Calu3 (cell line): ENCODE measurements at regions not wholly inside any gene's neighbourhood (a gene's known extent, or its start where the extent isn't known, plus 50 kb on each side); places are given as distances from the start of the nearest gene placed in this dataset.

Experiments
- BruUV-seq: library from RNA; stranded (reverse); fragments of 400-500 nt; replicated peaks from 2 replicates; lab custom pipeline; 2021; lab: Mats Ljungman, UMichigan
- CTCF ChIA-PET: fragments of 300-600 bp; sonication (Branson Sonifier 250); formaldehyde crosslinking; loops from one replicate; lab custom pipeline; 2022; ENCODE audit warnings: antibody characterized with exemption; lab: Charles Lee
- DNase-seq: peaks from one replicate; pipeline ENCODE4 v3.0.0; 2022
- H3K27ac Mint-ChIP-seq: one replicate; pipeline ENCODE4 v1.8.0; 2022; ENCODE audit warnings: mixed read lengths; ENCODE audit not compliant: unreplicated experiment
- H3K27me3 Mint-ChIP-seq: one replicate; pipeline ENCODE4 v1.8.0; 2022; ENCODE audit warnings: mixed read lengths; ENCODE audit not compliant: unreplicated experiment
- H3K36me3 Mint-ChIP-seq: one replicate; pipeline ENCODE4 v1.8.0; 2022; ENCODE audit warnings: mild to moderate bottlenecking, moderate library complexity, mixed read lengths; ENCODE audit not compliant: insufficient read depth, unreplicated experiment
- H3K4me1 Mint-ChIP-seq: one replicate; pipeline ENCODE4 v1.8.0; 2022; ENCODE audit warnings: mild to moderate bottlenecking, low read depth, mixed read lengths; ENCODE audit not compliant: unreplicated experiment
- H3K4me3 Mint-ChIP-seq: one replicate; pipeline ENCODE4 v1.8.0; 2022; ENCODE audit warnings: mild to moderate bottlenecking, low read depth, moderate library complexity, mixed read lengths; ENCODE audit not compliant: unreplicated experiment
- H3K9me3 Mint-ChIP-seq: one replicate; pipeline ENCODE4 v1.8.0; 2022; ENCODE audit warnings: low read depth, mixed read lengths; ENCODE audit not compliant: unreplicated experiment
- intact Hi-C: fragments of 100-400 bp; cut with micrococcal nuclease; formaldehyde crosslinking; loops from one replicate; pipeline ENCODE4 v1.10.0; 2022; ENCODE audit not compliant: unreplicated experiment
- TF ChIP-seq, protein P1 (sequence below): fragments of 200-600 bp; IDR thresholded peaks from one replicate; pipeline ENCODE4 v1.8.0; 2022; ENCODE audit warnings: antibody characterized with exemption; ENCODE audit not compliant: unreplicated experiment

DNA sequence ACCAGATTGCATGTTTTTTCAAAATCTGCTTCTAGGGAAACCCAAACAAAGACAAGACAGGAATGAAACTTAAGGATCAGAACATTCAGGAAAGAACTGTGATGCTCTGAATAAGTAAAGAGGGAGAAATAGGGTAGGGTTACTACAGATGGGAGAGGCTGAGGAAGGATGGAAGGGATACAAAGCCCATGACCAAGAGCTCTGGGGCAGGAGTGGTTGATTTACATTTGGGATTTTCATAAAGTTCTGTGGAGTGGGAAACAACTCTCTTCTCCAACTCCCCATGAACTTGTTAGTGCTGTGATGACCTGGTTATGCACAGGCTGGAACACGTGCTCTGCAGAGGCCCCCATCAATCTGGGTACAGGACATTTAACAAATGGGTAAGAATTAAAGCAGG is 216.0 kb upstream of the KLF14 start:
- Mint-ChIP-seq H3K4me1 (peaks cover 19% of the 10 kb centered on the region), H3K9me3 (peaks cover 3% of the 10 kb centered on the region), H3K36me3 (peaks cover 6% of the 10 kb centered on the region), H3K4me3 (no peak overlapping the region), H3K27ac (no peak overlapping the region), H3K27me3 (no peaks in the 10 kb centered on the region)
- CTCF ChIA-PET, result no interaction called here
- intact Hi-C loops, result no loop called here
- BruUV-seq, result no TSS peak
- TF ChIP-seq, protein P1, sequence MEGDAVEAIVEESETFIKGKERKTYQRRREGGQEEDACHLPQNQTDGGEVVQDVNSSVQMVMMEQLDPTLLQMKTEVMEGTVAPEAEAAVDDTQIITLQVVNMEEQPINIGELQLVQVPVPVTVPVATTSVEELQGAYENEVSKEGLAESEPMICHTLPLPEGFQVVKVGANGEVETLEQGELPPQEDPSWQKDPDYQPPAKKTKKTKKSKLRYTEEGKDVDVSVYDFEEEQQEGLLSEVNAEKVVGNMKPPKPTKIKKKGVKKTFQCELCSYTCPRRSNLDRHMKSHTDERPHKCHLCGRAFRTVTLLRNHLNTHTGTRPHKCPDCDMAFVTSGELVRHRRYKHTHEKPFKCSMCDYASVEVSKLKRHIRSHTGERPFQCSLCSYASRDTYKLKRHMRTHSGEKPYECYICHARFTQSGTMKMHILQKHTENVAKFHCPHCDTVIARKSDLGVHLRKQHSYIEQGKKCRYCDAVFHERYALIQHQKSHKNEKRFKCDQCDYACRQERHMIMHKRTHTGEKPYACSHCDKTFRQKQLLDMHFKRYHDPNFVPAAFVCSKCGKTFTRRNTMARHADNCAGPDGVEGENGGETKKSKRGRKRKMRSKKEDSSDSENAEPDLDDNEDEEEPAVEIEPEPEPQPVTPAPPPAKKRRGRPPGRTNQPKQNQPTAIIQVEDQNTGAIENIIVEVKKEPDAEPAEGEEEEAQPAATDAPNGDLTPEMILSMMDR, result no peak
- DNase-seq, result no peak

GRCh38 chr7:130950741-130951140 is 216.7 kb upstream of the KLF14 start:
- intact Hi-C loops, result no loop called here
- H3K4me1 Mint-ChIP-seq, result peaks cover 13% of the 10 kb centered on the region
- CTCF ChIA-PET, result no interaction called here
- TF ChIP-seq, protein P1, result no peak
- no TSS peak for BruUV-seq
- peaks cover under 1% of the 10 kb centered on the region for H3K36me3 Mint-ChIP-seq
- DNase-seq, result no peak
- peaks cover 3% of the 10 kb centered on the region for H3K9me3 Mint-ChIP-seq
- no peaks in the 10 kb centered on the region for H3K27me3 Mint-ChIP-seq
- H3K4me3 Mint-ChIP-seq, result no peak overlapping the region
- H3K27ac Mint-ChIP-seq, result no peak overlapping the region

- no peaks in the 10 kb centered on the region for H3K36me3 Mint-ChIP-seq
- no peaks in the 10 kb centered on the region for H3K27me3 Mint-ChIP-seq
- intact Hi-C loops, result no loop called here
- H3K4me1 Mint-ChIP-seq, result peaks cover 13% of the 10 kb centered on the region
- DNase-seq, result no peak
- no peak overlapping the region for H3K27ac Mint-ChIP-seq
- TF ChIP-seq, protein P1, result no peak
- H3K4me3 Mint-ChIP-seq, result no peak overlapping the region
- no TSS peak for BruUV-seq
- peaks cover 3% of the 10 kb centered on the region for H3K9me3 Mint-ChIP-seq
- CTCF ChIA-PET, result no interaction called here
Measured at GRCh38 chr7:130951303-130951975, 217.4 kb upstream of the KLF14 start.

- no TSS peak for BruUV-seq
- peaks cover 10% of the 10 kb centered on the region for H3K4me1 Mint-ChIP-seq
- H3K9me3 Mint-ChIP-seq, result peaks cover 3% of the 10 kb centered on the region
Measured at GRCh38 chr7:130951976-130952876, 218.2 kb upstream of the KLF14 start.

More at GRCh38 chr7:130951976-130952876, 218.2 kb upstream of the KLF14 start:
- CTCF ChIA-PET, result interaction anchor here (0.5 kb wide), 1 partner anchor 30 kb away, joined by 3 read pairs; no protein-coding TSS in a partner anchor
- intact Hi-C loops, result no loop called here
- DNase-seq, result no peak
- no peak overlapping the region for H3K27ac Mint-ChIP-seq
- TF ChIP-seq, protein P1, result no peak
- no peaks in the 10 kb centered on the region for H3K27me3 Mint-ChIP-seq
- no peak overlapping the region for H3K4me3 Mint-ChIP-seq
- H3K36me3 Mint-ChIP-seq, result no peaks in the 10 kb centered on the region
